ENCODE measurements at regions not wholly inside any gene's neighbourhood (a gene's known extent, or its start where the extent isn't known, plus 50 kb on each side); places are given as distances from the start of the nearest gene placed in this dataset.

GRCh38 chr9:96062031-96062430 lies 186.5 kb downstream of the ERCC6L2 start:
- DNase-seq: no peak

DNA sequence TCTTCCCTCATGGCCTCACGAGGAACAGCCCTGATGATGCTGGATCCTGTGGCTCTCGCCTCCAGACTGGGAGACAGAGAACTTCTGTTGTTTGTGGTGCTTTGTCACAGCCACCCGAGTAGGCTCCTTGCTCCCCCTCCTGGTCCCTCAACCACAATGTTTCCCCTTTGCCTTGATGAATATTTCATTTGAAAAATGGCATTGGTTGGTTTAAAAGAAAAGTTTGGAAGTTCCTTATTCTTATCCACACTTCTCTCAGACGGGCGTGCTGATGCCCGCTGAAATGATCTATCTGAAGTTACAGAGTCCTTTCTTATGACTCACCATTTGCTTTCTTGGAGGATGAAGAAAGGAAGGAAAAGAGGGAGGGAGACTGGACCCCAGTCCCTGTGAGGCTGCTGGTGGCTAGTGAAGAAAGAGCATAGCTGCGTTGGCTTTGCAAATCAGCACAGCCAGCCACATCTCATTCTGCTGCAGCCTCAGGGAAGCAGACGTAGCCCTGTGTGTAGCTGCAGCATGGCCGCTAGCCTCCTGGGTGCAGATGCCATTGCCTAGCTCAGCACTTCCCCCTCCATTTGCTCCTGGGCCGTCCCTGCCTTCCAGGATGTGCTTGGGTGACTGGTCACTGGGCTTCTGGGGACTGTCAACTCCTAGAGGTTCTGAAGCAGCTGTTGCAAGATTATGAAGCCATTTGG lies 185.9 kb downstream of the ERCC6L2 start:
- DNase-seq: peak; percentile 69

DNA sequence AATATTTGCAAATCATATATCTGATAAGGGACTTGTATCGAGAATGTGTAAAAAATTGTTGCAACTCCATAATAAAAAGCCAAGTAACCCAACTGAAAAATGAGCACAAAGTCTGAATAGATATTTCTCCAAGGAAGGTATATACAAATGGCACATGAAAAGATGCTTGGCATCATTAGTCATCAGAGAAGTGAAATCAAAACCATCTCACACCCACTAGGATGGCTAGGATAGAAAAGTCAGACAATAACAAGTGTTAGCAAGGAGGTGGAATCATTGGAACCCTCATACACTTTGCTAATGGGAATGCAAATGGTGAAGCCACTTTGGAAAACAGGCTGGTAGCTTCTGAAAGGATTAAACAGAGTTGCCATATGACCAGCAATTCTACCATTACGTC lies 182.7 kb downstream of the ERCC6L2 start:
- DNase-seq: no peak

- DNase-seq: peak; percentile 3
Observed at GRCh38 chr9:96057155-96057554, 181.7 kb downstream of the ERCC6L2 start.

DNA sequence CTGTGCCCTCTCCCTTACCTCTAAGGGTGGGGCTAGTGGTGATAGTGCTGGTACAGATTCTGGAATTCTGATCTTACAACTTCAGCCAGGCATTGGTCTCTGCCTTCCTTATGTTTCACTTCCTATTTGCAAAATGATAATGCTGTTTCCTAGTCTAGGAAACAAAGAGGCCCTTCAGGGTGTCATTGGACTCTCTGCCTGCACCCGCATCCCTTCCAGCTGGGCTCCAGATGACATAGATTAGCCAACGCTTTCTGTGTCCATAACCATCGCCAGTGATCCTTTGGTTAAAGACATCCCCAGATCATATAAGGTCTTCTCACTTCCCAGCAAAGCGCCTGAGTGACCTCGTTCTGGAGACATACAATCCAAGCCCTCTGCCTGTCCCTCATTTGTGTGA lies 180.7 kb downstream of the ERCC6L2 start:
- no peak for DNase-seq

DNA sequence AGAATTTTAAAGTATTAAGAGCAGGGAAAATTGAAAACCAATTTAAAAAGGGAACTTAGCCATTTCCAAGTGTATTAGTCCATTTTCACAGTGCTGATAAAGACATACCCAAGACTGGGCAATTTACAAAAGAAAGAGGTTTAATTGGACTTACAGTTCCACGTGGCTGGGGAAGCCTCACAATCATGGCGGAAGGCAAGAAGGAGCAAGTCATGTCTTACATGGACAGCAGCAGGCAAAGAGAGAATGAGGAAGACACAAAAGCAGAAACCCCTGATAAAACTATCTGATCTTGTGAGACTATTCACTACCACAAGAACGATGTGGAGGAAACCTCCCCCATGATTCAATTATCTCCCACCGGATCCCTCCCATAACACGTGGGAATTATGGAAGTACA lies 178.8 kb downstream of the ERCC6L2 start:
- DNase-seq: peak; percentile 21

GRCh38 chr9:96052686-96053085 lies 177.2 kb downstream of the ERCC6L2 start:
- no peak for DNase-seq

DNA sequence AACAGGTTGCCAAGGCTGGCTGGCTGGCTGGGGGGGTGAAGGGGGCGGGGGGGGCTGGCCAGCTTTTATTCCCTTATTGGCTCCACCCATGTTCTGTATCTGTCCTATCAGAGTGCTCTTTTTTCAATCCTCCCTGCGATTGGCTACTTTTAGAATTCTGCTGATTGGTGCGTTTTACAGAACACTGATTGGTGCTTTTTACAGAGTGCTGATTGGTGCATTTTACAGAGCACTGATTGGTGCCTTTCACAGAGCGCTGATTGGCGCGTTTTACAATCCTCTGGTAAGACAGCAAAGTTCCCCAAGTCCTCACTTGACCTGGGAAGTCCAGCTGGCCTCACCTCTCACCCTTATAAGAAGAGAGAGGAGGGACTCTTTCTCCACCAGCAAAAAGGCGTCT lies 175.9 kb downstream of the ERCC6L2 start:
- no peak for DNase-seq

GRCh38 chr9:96050861-96051155 lies 175.3 kb downstream of the ERCC6L2 start:
- DNase-seq: no peak

- no peak for DNase-seq
Observed at GRCh38 chr9:96050048-96050860, 174.8 kb downstream of the ERCC6L2 start.

GRCh38 chr9:96048956-96049831 lies 173.7 kb downstream of the ERCC6L2 start:
- DNase-seq: no peak

DNA sequence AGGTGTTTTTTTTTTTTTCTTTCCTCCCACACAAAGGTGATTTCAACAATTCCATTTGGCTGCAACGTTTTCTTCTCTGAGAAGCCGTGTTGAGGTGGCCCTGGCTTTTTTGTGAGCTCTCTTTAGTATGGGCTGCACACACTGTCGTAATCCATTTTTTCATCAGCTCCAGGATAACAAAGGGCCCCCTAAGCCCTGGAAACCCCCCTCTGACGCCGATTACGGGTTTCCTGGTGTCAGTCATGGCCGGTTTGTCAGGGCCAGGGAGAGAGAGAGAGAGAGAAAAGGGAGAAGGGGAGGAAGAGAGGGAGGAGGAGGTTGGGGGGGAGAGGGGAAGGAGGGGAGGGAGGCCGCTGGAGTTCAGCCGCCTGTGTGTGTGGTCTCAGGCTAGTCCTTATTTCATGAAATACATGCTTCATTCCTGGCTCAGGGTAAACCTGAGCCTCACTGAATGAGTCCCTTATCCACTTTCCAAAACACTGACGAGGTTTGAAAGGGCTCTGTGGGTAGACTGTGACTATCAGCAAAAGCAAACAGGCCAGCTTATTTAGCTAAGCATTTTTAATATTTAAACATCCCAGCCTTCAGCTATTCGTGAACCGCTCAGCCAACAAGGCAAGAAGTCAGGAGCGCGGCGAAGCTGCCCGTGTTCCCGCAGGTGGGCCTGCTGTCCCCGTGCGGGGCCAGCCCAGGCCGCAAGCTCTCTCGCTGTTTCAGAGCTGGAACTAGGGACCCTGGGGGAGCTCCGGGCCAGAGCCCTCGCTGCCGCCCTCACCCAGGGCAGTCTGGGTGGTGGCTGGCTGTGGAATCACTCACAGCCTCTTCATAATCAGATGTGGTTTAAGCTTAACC lies 172.8 kb downstream of the ERCC6L2 start:
- no peak for DNase-seq

GRCh38 chr9:96047741-96048103 lies 172.2 kb downstream of the ERCC6L2 start:
- no peak for DNase-seq

- no peak for DNase-seq
Observed at GRCh38 chr9:96047116-96047639, 171.7 kb downstream of the ERCC6L2 start.

DNA sequence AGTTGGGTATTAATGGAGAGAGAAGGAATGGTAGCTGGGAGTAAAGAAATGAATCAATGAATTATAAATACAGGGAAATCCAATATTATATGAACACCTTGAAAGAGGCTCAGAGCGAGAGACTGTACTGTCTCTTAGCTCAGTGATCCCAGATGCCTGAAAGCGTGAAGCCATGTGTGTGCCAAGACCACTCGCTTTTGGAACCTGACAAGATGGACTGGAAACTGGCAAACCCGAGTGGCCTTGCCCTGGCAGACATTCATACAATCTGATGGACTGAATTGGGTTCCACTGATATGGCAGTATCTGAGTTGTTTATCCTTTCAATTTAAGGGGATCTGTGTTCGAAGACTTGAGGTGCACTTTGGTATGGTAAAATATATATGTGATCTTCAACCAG lies 170.3 kb downstream of the ERCC6L2 start:
- no peak for DNase-seq

DNA sequence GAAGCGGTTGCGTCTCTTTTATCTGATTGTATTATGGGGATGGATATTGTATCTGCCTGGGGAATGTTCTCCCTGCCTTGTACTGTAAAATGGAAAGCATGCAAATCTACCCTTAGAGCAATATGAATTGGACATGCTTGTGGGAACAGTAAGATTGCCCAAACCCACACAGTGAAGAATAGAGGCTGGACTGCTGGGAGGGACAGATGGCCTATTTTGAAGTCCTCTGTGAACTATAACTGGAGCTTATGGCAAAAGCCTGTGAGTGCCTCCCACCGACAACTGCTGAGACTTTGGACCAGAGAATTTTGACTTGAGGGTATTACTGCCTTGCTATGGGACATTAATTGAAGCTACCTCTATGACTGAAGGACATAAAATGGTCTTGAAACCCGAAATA lies 168.9 kb downstream of the ERCC6L2 start:
- no peak for DNase-seq

GRCh38 chr9:96040591-96041461 lies 165.3 kb downstream of the ERCC6L2 start:
- DNase-seq: no peak

DNA sequence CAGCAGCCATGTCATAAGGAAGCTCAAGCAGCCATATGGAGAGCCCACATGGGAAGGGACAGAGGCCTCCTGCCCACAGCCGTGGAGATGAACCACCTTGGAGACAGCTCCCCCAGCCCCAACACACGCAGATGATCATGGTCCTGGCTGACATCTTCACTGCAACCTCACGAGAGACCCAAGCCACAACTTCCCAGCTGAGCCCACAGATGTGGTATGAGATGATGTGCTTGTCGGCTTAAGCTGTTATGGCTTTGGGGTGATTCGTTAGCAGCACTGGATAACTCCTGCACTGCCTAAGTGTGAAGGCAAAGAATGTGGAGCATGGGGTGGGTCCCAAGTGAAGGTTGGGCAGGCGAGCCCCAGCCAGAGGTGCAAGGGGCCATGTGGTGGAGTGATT lies 163.4 kb downstream of the ERCC6L2 start:
- DNase-seq: no peak

- DNase-seq: no peak
Observed at GRCh38 chr9:96038271-96038670, 162.8 kb downstream of the ERCC6L2 start.

DNA sequence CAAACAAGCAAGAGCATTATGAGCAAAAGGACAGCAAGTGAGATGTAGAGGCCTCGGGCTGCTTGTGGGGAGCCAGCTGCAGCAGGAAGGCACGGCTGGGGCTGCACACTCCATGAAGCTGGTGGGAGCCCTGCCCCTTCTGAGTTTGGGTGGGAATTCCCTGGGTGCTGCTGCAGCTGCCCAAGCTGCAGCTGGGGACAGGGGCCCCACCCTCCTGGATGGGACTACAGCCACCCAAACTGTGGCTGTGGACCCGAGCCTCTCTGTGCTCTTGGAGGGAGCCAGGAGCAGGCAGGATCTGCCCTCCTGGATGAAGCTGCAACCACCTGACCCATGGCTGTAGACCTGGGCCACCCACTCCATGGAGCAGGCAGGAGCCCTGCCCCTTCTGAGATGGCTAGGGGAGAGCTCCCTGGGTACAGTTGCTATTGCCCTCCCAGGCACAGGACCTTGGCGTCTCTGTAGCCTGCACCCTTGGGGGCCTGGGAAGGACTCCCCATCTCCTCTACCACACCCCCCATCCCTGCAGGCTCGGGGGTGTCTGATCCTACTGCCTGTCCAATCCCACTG lies 159.1 kb downstream of the ERCC6L2 start:
- no peak for DNase-seq

GRCh38 chr9:96033896-96034295 lies 158.4 kb downstream of the ERCC6L2 start:
- no peak for DNase-seq
